Uterus (tissue), 2 donors: ENCODE measurements at regions not wholly inside any gene's neighbourhood (a gene's known extent, or its start where the extent isn't known, plus 50 kb on each side); places are given as distances from the start of the nearest gene placed in this dataset.

ENCODE experiments used
- CTCF ChIP-seq, 4 experiments: fragments of 200-600 bp in 2 of 4; fragments of 450-650 bp in 2 of 4; sonication (generic) in 2 of 4; IDR thresholded peaks; one replicate each; pipeline ENCODE4 v1.5.1; 2016 to 2019; ENCODE audit warnings: antibody characterized with exemption in 4 of 4, mild to moderate bottlenecking in 2 of 4, moderate library complexity in 1 of 4
- POLR2A ChIP-seq, 2 donors: fragments of 450-650 bp; IDR thresholded peaks; one replicate each; pipeline ENCODE4 v1.6.1; 2016; ENCODE audit warnings: antibody characterized with exemption in 2 of 2, mild to moderate bottlenecking in 1 of 2, moderate library complexity in 1 of 2

- TF ChIP-seq CTCF (IDR thresholded peaks at IDR 0.05) (no peak), POLR2A (IDR thresholded peaks at IDR 0.05) (no peak)
These were observed 210.2 kb downstream of the ICE1 start for GRCh38 chr5:5632678-5633077.
